ENCODE measurements at regions not wholly inside any gene's neighbourhood (a gene's known extent, or its start where the extent isn't known, plus 50 kb on each side); places are given as distances from the start of the nearest gene placed in this dataset.

DNA sequence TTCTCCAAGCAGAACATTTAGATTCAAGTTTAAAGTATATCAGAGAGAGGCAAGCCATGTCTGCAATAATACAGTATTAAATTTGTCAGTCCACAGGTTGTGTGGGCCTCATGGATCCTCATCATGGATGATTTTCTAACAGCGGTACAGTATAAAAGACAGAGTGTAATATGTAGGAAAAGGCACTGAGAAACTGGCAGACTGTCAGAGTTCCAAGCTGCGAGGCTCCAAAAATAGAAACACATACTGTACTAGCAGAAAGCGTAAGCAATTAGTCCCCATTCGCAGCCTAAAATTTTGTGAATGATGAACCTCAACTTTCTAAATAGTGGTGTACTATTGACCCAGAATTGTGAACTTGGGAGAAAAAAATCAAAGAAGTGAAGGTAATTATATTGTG, 933.3 kb downstream of the XPNPEP1 start:
- no peak for TF ChIP-seq RXRA (IDR thresholded peaks at IDR 0.05)
- TF ChIP-seq, protein P1, sequence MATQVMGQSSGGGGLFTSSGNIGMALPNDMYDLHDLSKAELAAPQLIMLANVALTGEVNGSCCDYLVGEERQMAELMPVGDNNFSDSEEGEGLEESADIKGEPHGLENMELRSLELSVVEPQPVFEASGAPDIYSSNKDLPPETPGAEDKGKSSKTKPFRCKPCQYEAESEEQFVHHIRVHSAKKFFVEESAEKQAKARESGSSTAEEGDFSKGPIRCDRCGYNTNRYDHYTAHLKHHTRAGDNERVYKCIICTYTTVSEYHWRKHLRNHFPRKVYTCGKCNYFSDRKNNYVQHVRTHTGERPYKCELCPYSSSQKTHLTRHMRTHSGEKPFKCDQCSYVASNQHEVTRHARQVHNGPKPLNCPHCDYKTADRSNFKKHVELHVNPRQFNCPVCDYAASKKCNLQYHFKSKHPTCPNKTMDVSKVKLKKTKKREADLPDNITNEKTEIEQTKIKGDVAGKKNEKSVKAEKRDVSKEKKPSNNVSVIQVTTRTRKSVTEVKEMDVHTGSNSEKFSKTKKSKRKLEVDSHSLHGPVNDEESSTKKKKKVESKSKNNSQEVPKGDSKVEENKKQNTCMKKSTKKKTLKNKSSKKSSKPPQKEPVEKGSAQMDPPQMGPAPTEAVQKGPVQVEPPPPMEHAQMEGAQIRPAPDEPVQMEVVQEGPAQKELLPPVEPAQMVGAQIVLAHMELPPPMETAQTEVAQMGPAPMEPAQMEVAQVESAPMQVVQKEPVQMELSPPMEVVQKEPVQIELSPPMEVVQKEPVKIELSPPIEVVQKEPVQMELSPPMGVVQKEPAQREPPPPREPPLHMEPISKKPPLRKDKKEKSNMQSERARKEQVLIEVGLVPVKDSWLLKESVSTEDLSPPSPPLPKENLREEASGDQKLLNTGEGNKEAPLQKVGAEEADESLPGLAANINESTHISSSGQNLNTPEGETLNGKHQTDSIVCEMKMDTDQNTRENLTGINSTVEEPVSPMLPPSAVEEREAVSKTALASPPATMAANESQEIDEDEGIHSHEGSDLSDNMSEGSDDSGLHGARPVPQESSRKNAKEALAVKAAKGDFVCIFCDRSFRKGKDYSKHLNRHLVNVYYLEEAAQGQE (IDR thresholded peaks at IDR 0.05), result no peak
- no peak for TF ChIP-seq GABPA (IDR thresholded peaks at IDR 0.05 in 1 of 2, conservative IDR thresholded peaks at IDR 0.05 in 1 of 2)
- TF ChIP-seq, protein P2, sequence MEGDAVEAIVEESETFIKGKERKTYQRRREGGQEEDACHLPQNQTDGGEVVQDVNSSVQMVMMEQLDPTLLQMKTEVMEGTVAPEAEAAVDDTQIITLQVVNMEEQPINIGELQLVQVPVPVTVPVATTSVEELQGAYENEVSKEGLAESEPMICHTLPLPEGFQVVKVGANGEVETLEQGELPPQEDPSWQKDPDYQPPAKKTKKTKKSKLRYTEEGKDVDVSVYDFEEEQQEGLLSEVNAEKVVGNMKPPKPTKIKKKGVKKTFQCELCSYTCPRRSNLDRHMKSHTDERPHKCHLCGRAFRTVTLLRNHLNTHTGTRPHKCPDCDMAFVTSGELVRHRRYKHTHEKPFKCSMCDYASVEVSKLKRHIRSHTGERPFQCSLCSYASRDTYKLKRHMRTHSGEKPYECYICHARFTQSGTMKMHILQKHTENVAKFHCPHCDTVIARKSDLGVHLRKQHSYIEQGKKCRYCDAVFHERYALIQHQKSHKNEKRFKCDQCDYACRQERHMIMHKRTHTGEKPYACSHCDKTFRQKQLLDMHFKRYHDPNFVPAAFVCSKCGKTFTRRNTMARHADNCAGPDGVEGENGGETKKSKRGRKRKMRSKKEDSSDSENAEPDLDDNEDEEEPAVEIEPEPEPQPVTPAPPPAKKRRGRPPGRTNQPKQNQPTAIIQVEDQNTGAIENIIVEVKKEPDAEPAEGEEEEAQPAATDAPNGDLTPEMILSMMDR (IDR thresholded peaks at IDR 0.05; ENCODE audit: low read depth, low read length, missing input control), result no peak
- no peak for TF ChIP-seq NR2F2 (IDR thresholded peaks at IDR 0.05)
- TF ChIP-seq RAD21 (IDR thresholded peaks at IDR 0.05), result no peak
- TF ChIP-seq, protein P3, sequence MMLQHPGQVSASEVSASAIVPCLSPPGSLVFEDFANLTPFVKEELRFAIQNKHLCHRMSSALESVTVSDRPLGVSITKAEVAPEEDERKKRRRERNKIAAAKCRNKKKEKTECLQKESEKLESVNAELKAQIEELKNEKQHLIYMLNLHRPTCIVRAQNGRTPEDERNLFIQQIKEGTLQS (IDR thresholded peaks at IDR 0.05), result no peak
- no peak for TF ChIP-seq SP1 (IDR thresholded peaks at IDR 0.05)
- no peak for TF ChIP-seq JUND (IDR thresholded peaks at IDR 0.05)
- no peak for TF ChIP-seq FOXA2 (IDR thresholded peaks at IDR 0.05)
- TF ChIP-seq HNF4A (conservative IDR thresholded peaks at IDR 0.05), result no peak
- TF ChIP-seq, protein P4, sequence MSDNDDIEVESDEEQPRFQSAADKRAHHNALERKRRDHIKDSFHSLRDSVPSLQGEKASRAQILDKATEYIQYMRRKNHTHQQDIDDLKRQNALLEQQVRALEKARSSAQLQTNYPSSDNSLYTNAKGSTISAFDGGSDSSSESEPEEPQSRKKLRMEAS (IDR thresholded peaks at IDR 0.05), result no peak
- no peak for TF ChIP-seq TAF1 (conservative IDR thresholded peaks at IDR 0.05)
- no peak for TF ChIP-seq FOXA1 (IDR thresholded peaks at IDR 0.05)
- TF ChIP-seq, protein P5, sequence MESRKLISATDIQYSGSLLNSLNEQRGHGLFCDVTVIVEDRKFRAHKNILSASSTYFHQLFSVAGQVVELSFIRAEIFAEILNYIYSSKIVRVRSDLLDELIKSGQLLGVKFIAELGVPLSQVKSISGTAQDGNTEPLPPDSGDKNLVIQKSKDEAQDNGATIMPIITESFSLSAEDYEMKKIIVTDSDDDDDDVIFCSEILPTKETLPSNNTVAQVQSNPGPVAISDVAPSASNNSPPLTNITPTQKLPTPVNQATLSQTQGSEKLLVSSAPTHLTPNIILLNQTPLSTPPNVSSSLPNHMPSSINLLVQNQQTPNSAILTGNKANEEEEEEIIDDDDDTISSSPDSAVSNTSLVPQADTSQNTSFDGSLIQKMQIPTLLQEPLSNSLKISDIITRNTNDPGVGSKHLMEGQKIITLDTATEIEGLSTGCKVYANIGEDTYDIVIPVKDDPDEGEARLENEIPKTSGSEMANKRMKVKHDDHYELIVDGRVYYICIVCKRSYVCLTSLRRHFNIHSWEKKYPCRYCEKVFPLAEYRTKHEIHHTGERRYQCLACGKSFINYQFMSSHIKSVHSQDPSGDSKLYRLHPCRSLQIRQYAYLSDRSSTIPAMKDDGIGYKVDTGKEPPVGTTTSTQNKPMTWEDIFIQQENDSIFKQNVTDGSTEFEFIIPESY (IDR thresholded peaks at IDR 0.05), result no peak
- Histone ChIP-seq H3K4me3 (ENCODE audit: low read depth in 1 of 3, low read length in 3 of 3) (no peak overlapping the region), H3K9me3 (ENCODE audit: control insufficient read depth in 4 of 4, low read length in 3 of 4) (no peaks in the 10 kb centered on the region), H3K36me3 (ENCODE audit: control insufficient read depth in 4 of 4, insufficient read depth in 3 of 4, low read depth in 1 of 4, low read length in 3 of 4) (no peaks in the 10 kb centered on the region), H3K27ac (ENCODE audit: low read depth in 1 of 2, low read length in 2 of 2) (no peak overlapping the region), H3K4me1 (ENCODE audit: control insufficient read depth in 4 of 4, insufficient read depth in 4 of 4, low read length in 3 of 4) (no peaks in the 10 kb centered on the region), H3K27me3 (ENCODE audit: control insufficient read depth in 4 of 4, insufficient read depth in 4 of 4, low read length in 3 of 4) (no peaks in the 10 kb centered on the region), H3K9ac (ENCODE audit: low read depth in 1 of 2, low read length in 2 of 2) (no peak overlapping the region)
- WGBS, result 81% methylated on average over 4 of the region's 4 CpGs
- DNase-seq (ENCODE audit: low spot score), result no peak

DNA sequence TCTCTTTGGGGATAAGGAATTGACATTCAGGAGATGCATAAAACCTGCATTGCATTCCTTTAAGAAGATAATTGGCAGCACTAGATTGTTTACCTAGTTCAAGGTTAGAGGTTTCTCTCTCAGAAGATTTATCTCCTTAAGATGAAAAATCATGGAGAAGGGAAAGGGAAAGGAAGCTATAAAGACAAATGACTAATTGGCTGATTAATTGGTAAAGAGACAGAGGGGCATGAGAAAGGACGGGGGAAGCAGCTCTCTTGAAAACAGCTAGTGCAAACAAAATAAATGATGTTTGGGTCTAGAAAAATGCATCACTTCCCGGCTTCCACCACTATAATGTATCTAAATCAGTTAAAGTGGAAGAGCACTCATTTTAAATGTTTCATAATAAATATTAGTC, 941.2 kb downstream of the XPNPEP1 start:
- no peaks in the 10 kb centered on the region for H3K4me1 ChIP-seq (ENCODE audit: control insufficient read depth in 4 of 4, insufficient read depth in 4 of 4, low read length in 3 of 4)
- H3K9me3 ChIP-seq (ENCODE audit: control insufficient read depth in 4 of 4, low read length in 3 of 4), result no peaks in the 10 kb centered on the region
- TF ChIP-seq HNF4G (IDR thresholded peaks at IDR 0.05), result no peak
- TF ChIP-seq EGR1 (IDR thresholded peaks at IDR 0.05; ENCODE audit: low read depth in 2 of 2), result no peak
- TF ChIP-seq, protein P5 (IDR thresholded peaks at IDR 0.05), result no peak
- TF ChIP-seq SP1 (IDR thresholded peaks at IDR 0.05), result no peak
- TF ChIP-seq GABPA (IDR thresholded peaks at IDR 0.05 in 1 of 2, conservative IDR thresholded peaks at IDR 0.05 in 1 of 2), result no peak
- TF ChIP-seq, protein P1 (IDR thresholded peaks at IDR 0.05), result no peak
- no peak for TF ChIP-seq RAD21 (IDR thresholded peaks at IDR 0.05)
- TF ChIP-seq YY1 (IDR thresholded peaks at IDR 0.05), result no peak
- WGBS, result 52% methylated on average over 2 of the region's 2 CpGs
- H3K27ac ChIP-seq (ENCODE audit: low read depth in 1 of 2, low read length in 2 of 2), result no peak overlapping the region
- DNase-seq (ENCODE audit: low spot score), result no peak
- no peak overlapping the region for H3K4me3 ChIP-seq (ENCODE audit: low read depth in 1 of 3, low read length in 3 of 3)
- H3K9ac ChIP-seq (ENCODE audit: low read depth in 1 of 2, low read length in 2 of 2), result no peak overlapping the region
- no peaks in the 10 kb centered on the region for H3K36me3 ChIP-seq (ENCODE audit: control insufficient read depth in 4 of 4, insufficient read depth in 3 of 4, low read depth in 1 of 4, low read length in 3 of 4)
- no peaks in the 10 kb centered on the region for H3K27me3 ChIP-seq (ENCODE audit: control insufficient read depth in 4 of 4, insufficient read depth in 4 of 4, low read length in 3 of 4)

Data from liver (tissue), 8 donors.